H9 (cell line): ENCODE measurements at regions not wholly inside any gene's neighbourhood (a gene's known extent, or its start where the extent isn't known, plus 50 kb on each side); places are given as distances from the start of the nearest gene placed in this dataset.

Source experiments
- DNase-seq: peaks from one replicate; pipeline ENCODE4 v3.0.0-alpha.2; 2017
- H2AFZ ChIP-seq: one replicate; pipeline ENCODE4 v1.6.1; 2013; ENCODE audit warnings: mild to moderate bottlenecking, low read length, control low read depth, moderate library complexity
- H2AK5ac ChIP-seq: 2 replicates; pipeline ENCODE4 v1.6.1; 2013; ENCODE audit warnings: low read length, control low read depth, mixed read lengths; ENCODE audit not compliant: insufficient read length
- H2BK120ac ChIP-seq: one replicate; pipeline ENCODE4 v1.6.1; 2013; ENCODE audit warnings: low read depth, mild to moderate bottlenecking, low read length, control low read depth, inconsistent platforms; ENCODE audit not compliant: poor library complexity, severe bottlenecking
- H2BK12ac ChIP-seq: 2 replicates; pipeline ENCODE4 v1.6.1; 2013; ENCODE audit warnings: low read length, control low read depth, mixed read lengths, low read depth; ENCODE audit not compliant: insufficient read length
- H2BK15ac ChIP-seq: 2 replicates; pipeline ENCODE4 v1.6.1; 2013; ENCODE audit warnings: low read depth, low read length, control low read depth
- H2BK20ac ChIP-seq: one replicate; pipeline ENCODE4 v1.6.1; 2013; ENCODE audit warnings: low read depth, mild to moderate bottlenecking, low read length, control low read depth, inconsistent platforms; ENCODE audit not compliant: poor library complexity, severe bottlenecking
- H2BK5ac ChIP-seq: 2 replicates; pipeline ENCODE4 v1.6.1; 2013; ENCODE audit warnings: low read length, control low read depth, mixed read lengths; ENCODE audit not compliant: insufficient read length
- H3K14ac ChIP-seq: 2 replicates; pipeline ENCODE4 v1.6.1; 2013; ENCODE audit warnings: low read length, control low read depth; ENCODE audit not compliant: insufficient read depth
- H3K18ac ChIP-seq: 2 replicates; pipeline ENCODE4 v1.6.1; 2013; ENCODE audit warnings: low read depth, mild to moderate bottlenecking, mixed read lengths, low read length, control low read depth; ENCODE audit not compliant: insufficient read length
- H3K23ac ChIP-seq: 2 replicates; pipeline ENCODE4 v1.6.1; 2013; ENCODE audit warnings: low read length, control low read depth, mixed read lengths, low read depth; ENCODE audit not compliant: insufficient read length
- H3K23me2 ChIP-seq: 2 replicates; pipeline ENCODE4 v1.6.1; 2013; ENCODE audit warnings: low read depth, mild to moderate bottlenecking, mixed read lengths, low read length, control low read depth; ENCODE audit not compliant: insufficient read length, poor library complexity, severe bottlenecking
- H3K27ac ChIP-seq: 2 replicates; pipeline ENCODE4 v1.5.1; 2013; ENCODE audit warnings: low read length, control low read depth, mixed read lengths, low read depth; ENCODE audit not compliant: insufficient read length
- H3K27me3 ChIP-seq: 2 replicates; pipeline ENCODE4 v1.6.1; 2013; ENCODE audit warnings: low read length, control low read depth, inconsistent platforms; ENCODE audit not compliant: insufficient read depth
- H3K4ac ChIP-seq: 2 replicates; pipeline ENCODE4 v1.6.1; 2013; ENCODE audit warnings: low read depth, mild to moderate bottlenecking, control low read depth, inconsistent platforms, low read length, moderate library complexity
- H3K4me1 ChIP-seq: 2 replicates; pipeline ENCODE4 v1.6.1; 2013; ENCODE audit warnings: low read length, control low read depth, inconsistent platforms; ENCODE audit not compliant: insufficient read depth
- H3K4me2 ChIP-seq: 2 replicates; pipeline ENCODE4 v1.6.1; 2013; ENCODE audit warnings: low read length, control low read depth, mixed read lengths; ENCODE audit not compliant: insufficient read length, insufficient read depth
- H3K56ac ChIP-seq: 2 replicates; pipeline ENCODE4 v1.6.1; 2013; ENCODE audit warnings: low read depth, mild to moderate bottlenecking, mixed read lengths, low read length, control low read depth; ENCODE audit not compliant: insufficient read length
- H3K79me1 ChIP-seq: 2 replicates; pipeline ENCODE4 v1.6.1; 2013; ENCODE audit warnings: low read depth, mild to moderate bottlenecking, moderate library complexity, low read length, control low read depth, inconsistent platforms; ENCODE audit not compliant: insufficient read depth, poor library complexity, severe bottlenecking
- H3K79me2 ChIP-seq: 2 replicates; pipeline ENCODE4 v1.6.1; 2013; ENCODE audit warnings: low read length, control low read depth, inconsistent platforms; ENCODE audit not compliant: insufficient read depth
- H3K9ac ChIP-seq: 2 replicates; pipeline ENCODE4 v1.6.1; 2013; ENCODE audit warnings: low read length, control low read depth, mixed read lengths; ENCODE audit not compliant: insufficient read length; ENCODE audit errors: extremely low read depth
- H3K9me3 ChIP-seq: one replicate; pipeline ENCODE4 v1.6.1; 2013; ENCODE audit warnings: low read depth, low read length, inconsistent platforms; ENCODE audit not compliant: control insufficient read depth
- H3T11ph ChIP-seq: one replicate; pipeline ENCODE4 v1.6.1; 2013; ENCODE audit warnings: mild to moderate bottlenecking, low read length, control low read depth, inconsistent platforms
- H4K20me1 ChIP-seq: one replicate; pipeline ENCODE4 v1.6.1; 2013; ENCODE audit not compliant: control insufficient read depth, insufficient read length, insufficient read depth
- H4K5ac ChIP-seq: 2 replicates; pipeline ENCODE4 v1.6.1; 2013; ENCODE audit warnings: low read depth, mild to moderate bottlenecking, mixed read lengths, low read length, control low read depth; ENCODE audit not compliant: insufficient read length
- H4K8ac ChIP-seq: replicated peaks from 2 replicates; pipeline ENCODE4 v1.6.1; 2013; ENCODE audit warnings: low read length, control low read depth, mixed read lengths, low read depth; ENCODE audit not compliant: insufficient read length
- H4K91ac ChIP-seq: 2 replicates; pipeline ENCODE4 v1.6.1; 2013; ENCODE audit warnings: low read depth, mild to moderate bottlenecking, moderate library complexity, mixed read lengths, low read length, control low read depth; ENCODE audit not compliant: insufficient read length
- H3K27ac Mint-ChIP-seq, 3 experiments: 2 replicates in 2 of 3; 3 replicates in 1 of 3; pipeline ENCODE4 v1.8.0; 2020 to 2021; ENCODE audit warnings: mixed read lengths in 3 of 3, mild to moderate bottlenecking in 1 of 3, moderate library complexity in 1 of 3
- H3K27me3 Mint-ChIP-seq: 2 replicates; pipeline ENCODE4 v1.8.0; 2021; ENCODE audit warnings: low read depth, mild to moderate bottlenecking, moderate library complexity, mixed read lengths
- H3K36me3 Mint-ChIP-seq, 3 experiments: 2 replicates in 2 of 3; 3 replicates in 1 of 3; pipeline ENCODE4 v1.8.0; 2020 to 2021; ENCODE audit warnings: low read depth in 3 of 3, mixed read lengths in 3 of 3; ENCODE audit not compliant: insufficient read depth in 1 of 3
- H3K4me1 Mint-ChIP-seq, 2 experiments: 2 replicates each; pipeline ENCODE4 v1.8.0; 2020; ENCODE audit warnings: mixed read lengths in 2 of 2
- H3K4me3 Mint-ChIP-seq, 2 experiments: 2 replicates in 1 of 2; 3 replicates in 1 of 2; pipeline ENCODE4 v1.8.0; 2020 to 2021; ENCODE audit warnings: mild to moderate bottlenecking in 2 of 2, mixed read lengths in 2 of 2, moderate library complexity in 1 of 2
- H3K9me3 Mint-ChIP-seq, 2 experiments: 2 replicates in 1 of 2; 3 replicates in 1 of 2; pipeline ENCODE4 v1.8.0; 2020; ENCODE audit warnings: mild to moderate bottlenecking in 2 of 2, mixed read lengths in 2 of 2, moderate library complexity in 1 of 2
- CTCF ChIP-seq: fragments of 200-600 bp; sonication (generic); conservative IDR thresholded peaks from 3 replicates; pipeline ENCODE4 v1.8.0; 2021; ENCODE audit warnings: antibody characterized with exemption, mild to moderate bottlenecking
- WGBS: extraction: QIAGEN DNeasy Blood & Tissue Kit; methylation state at CpG from one replicate; pipeline ENCODE4 v1.1.7; 2013; ENCODE audit warnings: missing lambda C conversion rate, low lambda C conversion rate, mixed read lengths; ENCODE audit not compliant: insufficient read length; ENCODE audit errors: extremely low coverage; 5-methylcytosine and 5-hydroxymethylcytosine counted together

GRCh38 chr15:95051861-95052260, 820.5 kb downstream of the MCTP2 start:
- no peaks in the 10 kb centered on the region for H4K20me1 ChIP-seq
- no peak overlapping the region for H2AFZ ChIP-seq
- H2AK5ac ChIP-seq = no peak overlapping the region
- no peak overlapping the region for H2BK120ac ChIP-seq
- TF ChIP-seq CTCF = no peak
- H3K79me2 ChIP-seq = no peaks in the 10 kb centered on the region
- no peak overlapping the region for H3K14ac ChIP-seq
- no peaks in the 10 kb centered on the region for H3K23me2 ChIP-seq
- H2BK12ac ChIP-seq = no peak overlapping the region
- H3K4me3 Mint-ChIP-seq = no peak overlapping the region
- H2BK20ac ChIP-seq = no peak overlapping the region
- peaks cover 17 to 46% of the 10 kb centered on the region in 2 experiments; a peak in 4 of 5 replicates for H3K9me3 Mint-ChIP-seq
- peaks cover 0 to 5% of the 10 kb centered on the region in 2 experiments; a peak in 1 of 4 replicates for H3K4me1 Mint-ChIP-seq
- no peak overlapping the region for H4K8ac ChIP-seq
- no peaks in the 10 kb centered on the region for H3K4me1 ChIP-seq
- no peak overlapping the region for H3K9ac ChIP-seq
- no peaks in the 10 kb centered on the region for H3K27me3 Mint-ChIP-seq
- WGBS = no CpG with 5 or more reads among the region's 2 CpGs
- H3K4me2 ChIP-seq = no peak overlapping the region
- DNase-seq = no peak
- no peak overlapping the region for H2BK15ac ChIP-seq
- H3K27ac Mint-ChIP-seq = no peak overlapping the region
- H3K56ac ChIP-seq = no peak overlapping the region
- no peak overlapping the region for H3K27ac ChIP-seq
- H3K4ac ChIP-seq = no peak overlapping the region
- H3K18ac ChIP-seq = no peak overlapping the region
- no peak overlapping the region for H3K23ac ChIP-seq
- peaks cover 16 to 49% (median 31%) of the 10 kb centered on the region in 3 experiments for H3K36me3 Mint-ChIP-seq
- no peak overlapping the region for H4K91ac ChIP-seq
- H2BK5ac ChIP-seq = no peak overlapping the region
- no peak overlapping the region for H4K5ac ChIP-seq
- no peaks in the 10 kb centered on the region for H3K9me3 ChIP-seq
- no peaks in the 10 kb centered on the region for H3K27me3 ChIP-seq
- no peak overlapping the region for H3T11ph ChIP-seq
- H3K79me1 ChIP-seq = no peaks in the 10 kb centered on the region
